ENCODE measurements at regions not wholly inside any gene's neighbourhood (a gene's known extent, or its start where the extent isn't known, plus 50 kb on each side); places are given as distances from the start of the nearest gene placed in this dataset.
"Not testable (repeated sequence)": the region's sequence is repeated elsewhere in the genome, so short reads cannot be mapped to it uniquely, and the experiment has no call there.

DNA sequence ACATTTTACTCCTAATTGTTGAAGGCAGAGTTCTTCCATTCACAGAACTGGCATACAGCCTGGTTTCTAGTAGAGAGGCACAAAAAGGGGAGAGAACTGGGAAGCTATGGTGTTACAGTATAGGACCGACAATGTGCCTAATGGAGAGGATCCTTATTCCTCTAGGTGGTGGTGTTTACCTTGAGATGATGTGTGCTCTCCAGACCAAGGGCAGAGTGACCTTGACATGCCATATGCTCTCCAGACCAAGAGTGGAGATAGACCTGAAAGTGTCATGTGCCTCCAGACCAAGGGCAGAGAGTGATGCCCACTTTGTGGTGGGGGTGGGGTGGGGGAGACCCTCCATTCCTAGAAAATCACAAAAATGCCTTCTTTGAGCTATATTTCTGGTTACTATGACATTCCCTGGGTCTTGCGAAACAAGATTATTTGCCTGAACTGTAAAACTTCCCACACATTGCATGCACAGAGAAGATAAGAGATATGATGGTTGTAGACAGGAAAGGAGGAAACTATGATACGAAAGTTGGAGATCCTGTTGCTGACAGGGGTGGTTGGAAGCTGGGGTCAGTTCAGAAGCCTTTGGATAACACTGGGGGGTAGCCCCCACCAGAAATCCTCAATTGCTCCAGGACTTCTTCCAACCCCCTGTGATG, 119.7 kb downstream of the TEX13C start:
- 74% methylated on average over 3 of the region's 3 CpGs for WGBS
- no peak for DNase-seq (ENCODE audit: low spot score in 2 of 2)
- Histone ChIP-seq H3K36me3 (no peaks in the 10 kb centered on the region), H3K4me1 (no peaks in the 10 kb centered on the region), H3K4me3 (no peak overlapping the region), H3K27ac (no peak overlapping the region), H3K9me3 (no peaks in the 10 kb centered on the region), H3K27me3 (no peaks in the 10 kb centered on the region)
- TF ChIP-seq EP300 (IDR thresholded peaks at IDR 0.05) = no peak
- TF ChIP-seq POLR2AphosphoS5 (IDR thresholded peaks at IDR 0.05) = no peak
- TF ChIP-seq, protein P1, sequence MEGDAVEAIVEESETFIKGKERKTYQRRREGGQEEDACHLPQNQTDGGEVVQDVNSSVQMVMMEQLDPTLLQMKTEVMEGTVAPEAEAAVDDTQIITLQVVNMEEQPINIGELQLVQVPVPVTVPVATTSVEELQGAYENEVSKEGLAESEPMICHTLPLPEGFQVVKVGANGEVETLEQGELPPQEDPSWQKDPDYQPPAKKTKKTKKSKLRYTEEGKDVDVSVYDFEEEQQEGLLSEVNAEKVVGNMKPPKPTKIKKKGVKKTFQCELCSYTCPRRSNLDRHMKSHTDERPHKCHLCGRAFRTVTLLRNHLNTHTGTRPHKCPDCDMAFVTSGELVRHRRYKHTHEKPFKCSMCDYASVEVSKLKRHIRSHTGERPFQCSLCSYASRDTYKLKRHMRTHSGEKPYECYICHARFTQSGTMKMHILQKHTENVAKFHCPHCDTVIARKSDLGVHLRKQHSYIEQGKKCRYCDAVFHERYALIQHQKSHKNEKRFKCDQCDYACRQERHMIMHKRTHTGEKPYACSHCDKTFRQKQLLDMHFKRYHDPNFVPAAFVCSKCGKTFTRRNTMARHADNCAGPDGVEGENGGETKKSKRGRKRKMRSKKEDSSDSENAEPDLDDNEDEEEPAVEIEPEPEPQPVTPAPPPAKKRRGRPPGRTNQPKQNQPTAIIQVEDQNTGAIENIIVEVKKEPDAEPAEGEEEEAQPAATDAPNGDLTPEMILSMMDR (IDR thresholded peaks at IDR 0.05) = no peak
- no peak for TF ChIP-seq POLR2A (IDR thresholded peaks at IDR 0.05)

DNA sequence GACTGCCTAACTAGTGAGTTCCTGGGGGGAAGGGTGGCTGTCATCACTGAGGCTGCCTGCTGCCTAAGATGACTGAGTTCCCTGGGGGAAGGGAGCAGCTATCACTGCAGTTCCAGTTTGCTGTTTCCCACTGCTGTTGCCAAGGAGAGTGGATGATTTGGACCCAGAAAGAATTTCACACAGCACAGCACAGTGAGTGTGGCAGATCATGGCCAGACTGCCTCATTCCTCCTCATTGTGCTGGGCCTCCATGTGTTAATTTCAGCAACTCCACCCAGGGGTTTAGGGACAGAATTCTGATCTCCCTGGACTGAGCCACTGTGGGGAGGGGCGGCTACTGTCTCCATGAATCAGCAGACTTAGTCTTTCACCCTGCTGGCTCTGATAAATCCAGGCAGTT, 125.0 kb downstream of the TEX13C start:
- Histone ChIP-seq H3K27ac (no peak overlapping the region), H3K4me1 (no peaks in the 10 kb centered on the region), H3K27me3 (no peaks in the 10 kb centered on the region), H3K9me3 (no peaks in the 10 kb centered on the region), H3K36me3 (no peaks in the 10 kb centered on the region), H3K4me3 (no peak overlapping the region)
- no peak for DNase-seq (ENCODE audit: low spot score in 2 of 2)
- TF ChIP-seq POLR2AphosphoS5 (IDR thresholded peaks at IDR 0.05) (no peak), EP300 (IDR thresholded peaks at IDR 0.05) (no peak), POLR2A (IDR thresholded peaks at IDR 0.05) (no peak)
- TF ChIP-seq, protein P1 (IDR thresholded peaks at IDR 0.05) = no peak
- WGBS = no CpG with 5 or more reads among the region's 1 CpG

DNA sequence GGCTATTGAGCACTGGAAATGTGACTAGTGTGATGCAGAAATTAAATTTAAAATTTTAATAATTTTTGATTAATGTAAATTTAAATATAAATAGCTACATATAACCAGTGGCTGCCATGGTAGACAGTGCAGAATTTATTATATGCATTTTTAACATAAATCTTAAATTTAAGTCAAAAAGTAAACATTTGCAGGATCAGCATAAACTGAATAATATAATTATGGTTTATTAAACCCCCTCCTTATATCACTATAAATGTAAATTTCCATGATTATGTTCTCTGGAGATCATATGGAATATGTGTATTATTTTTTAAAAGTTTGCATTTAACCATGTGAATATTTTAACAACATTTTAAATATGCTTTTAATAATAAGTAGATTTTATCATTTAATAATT, 155.8 kb downstream of the TEX13C start:
- H3K9me3 ChIP-seq = no peaks in the 10 kb centered on the region
- H3K27ac ChIP-seq = no peak overlapping the region
- DNase-seq (ENCODE audit: low spot score in 2 of 2) = no peak

DNA sequence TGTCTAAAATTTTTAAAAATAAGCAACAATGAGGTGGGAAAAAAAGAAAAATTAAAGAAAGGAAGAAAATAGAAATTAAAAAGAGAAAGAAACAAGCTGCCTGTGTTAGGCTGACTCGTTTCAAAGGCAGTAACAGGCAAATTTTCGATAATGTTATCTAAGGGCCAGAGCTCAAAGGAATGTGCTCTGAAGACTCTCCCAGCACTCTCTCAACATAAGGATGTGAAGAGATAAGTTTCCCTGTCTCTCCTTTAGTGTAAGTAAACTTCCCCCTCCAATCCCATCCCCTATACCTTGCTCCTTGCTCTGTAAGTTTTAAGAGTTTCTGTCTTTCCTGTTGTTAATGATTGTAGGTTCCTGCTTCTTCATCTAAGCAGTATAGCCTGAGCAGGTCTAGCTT, 172.8 kb downstream of the TEX13C start:
- TF ChIP-seq POLR2A (IDR thresholded peaks at IDR 0.05) = no peak
- no peak for TF ChIP-seq POLR2AphosphoS5 (IDR thresholded peaks at IDR 0.05)
- no peak for TF ChIP-seq EP300 (IDR thresholded peaks at IDR 0.05)
- TF ChIP-seq, protein P1 (IDR thresholded peaks at IDR 0.05) = no peak
- no peaks in the 10 kb centered on the region for H3K36me3 ChIP-seq
- H3K4me3 ChIP-seq = no peak overlapping the region
- no peaks in the 10 kb centered on the region for H3K9me3 ChIP-seq
- H3K4me1 ChIP-seq = no peaks in the 10 kb centered on the region
- no peak overlapping the region for H3K27ac ChIP-seq
- 76% methylated on average over 2 of the region's 2 CpGs for WGBS
- no peaks in the 10 kb centered on the region for H3K27me3 ChIP-seq
- no peak for DNase-seq (ENCODE audit: low spot score in 2 of 2)

More for the DNA sequence above, 155.8 kb downstream of the TEX13C start:
- TF ChIP-seq POLR2A (IDR thresholded peaks at IDR 0.05) (no peak), EP300 (IDR thresholded peaks at IDR 0.05) (no peak), POLR2AphosphoS5 (IDR thresholded peaks at IDR 0.05) (no peak)
- TF ChIP-seq, protein P1 (IDR thresholded peaks at IDR 0.05) = no peak
- Histone ChIP-seq H3K36me3 (no peaks in the 10 kb centered on the region), H3K27me3 (no peaks in the 10 kb centered on the region), H3K4me1 (no peaks in the 10 kb centered on the region), H3K4me3 (no peak overlapping the region)

DNA sequence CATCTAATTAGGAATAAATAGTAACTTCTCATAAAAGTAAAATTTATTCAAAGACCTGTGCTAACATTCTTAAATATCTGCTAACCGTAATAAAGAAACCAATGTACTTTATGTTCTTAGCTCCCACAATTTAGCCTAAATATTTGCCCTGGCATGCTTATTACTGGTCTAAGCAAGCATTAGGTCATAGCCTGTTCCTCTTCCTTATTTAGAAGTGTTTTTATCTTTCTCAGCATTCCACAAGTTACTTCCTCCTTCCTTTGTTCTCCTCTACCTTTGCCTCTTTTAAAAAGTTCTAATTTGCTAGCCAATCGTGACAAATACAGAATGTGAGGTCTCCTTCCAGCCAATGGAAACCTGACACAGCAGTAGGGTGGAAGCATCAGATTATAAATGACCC, 173.3 kb downstream of the TEX13C start:
- H3K9me3 ChIP-seq; H3K4me1 ChIP-seq; H3K4me3 ChIP-seq; H3K27ac ChIP-seq; DNase-seq (ENCODE audit: low spot score in 2 of 2); H3K27me3 ChIP-seq; H3K36me3 ChIP-seq: not testable (repeated sequence)
- WGBS = 44% methylated on average over 2 of the region's 2 CpGs

- no peak overlapping the region for H3K4me3 ChIP-seq
- 63% methylated on average over 3 of the region's 3 CpGs for WGBS
- H3K36me3 ChIP-seq = no peaks in the 10 kb centered on the region
- H3K27ac ChIP-seq = no peak overlapping the region
- TF ChIP-seq EP300 (IDR thresholded peaks at IDR 0.05) (no peak), POLR2AphosphoS5 (IDR thresholded peaks at IDR 0.05) (no peak), POLR2A (IDR thresholded peaks at IDR 0.05) (no peak)
- TF ChIP-seq, protein P1 (IDR thresholded peaks at IDR 0.05) = no peak
- no peaks in the 10 kb centered on the region for H3K27me3 ChIP-seq
- H3K4me1 ChIP-seq = no peaks in the 10 kb centered on the region
- DNase-seq (ENCODE audit: low spot score in 2 of 2) = no peak
- no peaks in the 10 kb centered on the region for H3K9me3 ChIP-seq
Observed at GRCh38 chrX:125497667-125498066, 178.0 kb downstream of the TEX13C start.
